Right lobe of liver (tissue), 4 donors: ENCODE measurements at regions not wholly inside any gene's neighbourhood (a gene's known extent, or its start where the extent isn't known, plus 50 kb on each side); places are given as distances from the start of the nearest gene placed in this dataset.

Experiments
- CTCF ChIP-seq, 4 donors: fragments of 200-600 bp in 3 of 4; fragments of 450-650 bp in 1 of 4; IDR thresholded peaks; one replicate each; pipeline versions ENCODE4 v1.5.1 to v1.8.0; 2016 to 2022; ENCODE audit warnings: antibody characterized with exemption in 4 of 4, mild to moderate bottlenecking in 2 of 4
- POLR2A ChIP-seq: fragments of 450-650 bp; IDR thresholded peaks from one replicate; pipeline ENCODE4 v1.6.1; 2017; ENCODE audit warnings: antibody characterized with exemption, mild to moderate bottlenecking
- donor health status: DM: no; HTN: no; CAD: no.
- donor health status: DM: no; HTN: no; CAD: no.
- donor health status: DM: no; HTN: yes; CAD: no.

- TF ChIP-seq CTCF (IDR thresholded peaks at IDR 0.05) (no peak), POLR2A (no peak)
These were observed 70.6 kb upstream of the SEPTIN5 start for GRCh38 chr22:19643448-19644313.
